H7 (cell line): ENCODE measurements at regions not wholly inside any gene's neighbourhood (a gene's known extent, or its start where the extent isn't known, plus 50 kb on each side); places are given as distances from the start of the nearest gene placed in this dataset.
"Not testable (repeated sequence)": the region's sequence is repeated elsewhere in the genome, so short reads cannot be mapped to it uniquely, and the experiment has no call there.

ENCODE experiments used
- DNase-seq: peaks from one replicate; pipeline ENCODE4 v3.0.0; 2012
- H3K27me3 ChIP-seq: 2 replicates; pipeline ENCODE4 v1.6.0; 2011; ENCODE audit warnings: mild to moderate bottlenecking, low read length; ENCODE audit not compliant: control insufficient read depth, insufficient read depth
- H3K36me3 ChIP-seq: replicated peaks from 2 replicates; pipeline ENCODE4 v1.5.1; 2011; ENCODE audit warnings: low read length; ENCODE audit not compliant: control insufficient read depth, insufficient read depth
- H3K4me3 ChIP-seq: 2 replicates; pipeline ENCODE4 v1.5.1; 2011; ENCODE audit warnings: low read depth, mild to moderate bottlenecking, control low read depth, low read length, moderate library complexity; ENCODE audit not compliant: insufficient read depth

DNA sequence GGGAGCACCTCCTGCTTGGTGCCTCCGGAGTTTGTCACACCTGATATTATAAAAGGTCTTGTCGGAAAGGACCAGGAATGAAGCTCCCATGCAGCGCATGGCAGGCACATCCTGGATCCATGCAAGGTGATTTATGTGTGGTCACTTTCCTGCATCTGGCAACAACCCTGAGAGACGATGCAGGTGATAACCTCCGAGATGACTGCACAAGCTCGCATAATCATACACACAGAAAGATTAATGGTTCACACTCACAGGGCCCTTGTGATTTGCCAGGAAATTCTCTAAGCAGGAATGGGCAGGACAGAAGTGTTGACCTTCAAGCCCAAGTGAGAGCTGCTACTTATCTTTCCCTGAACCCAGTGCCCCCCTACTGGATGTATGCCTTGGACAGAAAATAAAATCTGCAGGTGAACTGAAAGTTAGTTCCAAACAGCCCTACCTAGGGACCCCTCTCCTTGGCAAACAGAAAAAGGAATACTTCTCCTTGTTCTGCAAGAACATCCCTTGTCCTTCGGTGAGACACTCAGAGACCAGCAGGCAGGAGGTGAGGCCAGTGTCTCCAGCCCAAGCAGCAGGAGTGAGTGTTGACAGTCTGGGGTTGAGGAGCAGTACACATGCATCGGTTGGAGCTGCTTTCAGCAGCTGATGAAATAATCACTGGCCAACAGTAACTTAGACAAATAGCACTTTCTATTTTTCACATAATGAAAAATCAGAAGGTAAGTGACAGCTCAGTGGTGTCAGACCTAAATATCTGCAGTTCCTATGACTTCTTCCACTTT is 619.4 kb upstream of the B3GAT1 start:
- no peaks in the 10 kb centered on the region for H3K27me3 ChIP-seq
- DNase-seq = no peak
- no peak overlapping the region for H3K4me3 ChIP-seq
- no peaks in the 10 kb centered on the region for H3K36me3 ChIP-seq

DNA sequence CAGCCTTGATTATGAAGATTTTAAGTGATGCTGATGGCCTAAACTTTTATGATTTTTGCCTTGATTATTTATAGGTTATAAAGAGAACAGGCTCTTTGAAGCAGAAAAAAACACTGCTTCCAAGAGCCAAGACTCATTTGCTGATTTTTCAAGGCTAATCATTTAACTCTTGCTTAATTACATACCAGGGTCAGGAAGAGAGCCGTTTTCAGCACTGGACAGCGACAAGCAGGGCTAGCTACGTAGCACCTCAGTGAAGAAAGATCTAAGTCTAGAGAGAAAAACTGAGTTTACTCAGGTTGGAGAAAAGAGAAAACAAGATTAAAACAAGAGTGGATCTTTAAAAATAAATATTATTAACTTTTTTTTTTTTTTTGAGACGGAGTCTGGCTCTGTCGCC is 615.4 kb upstream of the B3GAT1 start:
- H3K4me3 ChIP-seq = no peak overlapping the region
- peak; percentile 74 for DNase-seq
- H3K36me3 ChIP-seq = no peaks in the 10 kb centered on the region
- no peaks in the 10 kb centered on the region for H3K27me3 ChIP-seq

DNA sequence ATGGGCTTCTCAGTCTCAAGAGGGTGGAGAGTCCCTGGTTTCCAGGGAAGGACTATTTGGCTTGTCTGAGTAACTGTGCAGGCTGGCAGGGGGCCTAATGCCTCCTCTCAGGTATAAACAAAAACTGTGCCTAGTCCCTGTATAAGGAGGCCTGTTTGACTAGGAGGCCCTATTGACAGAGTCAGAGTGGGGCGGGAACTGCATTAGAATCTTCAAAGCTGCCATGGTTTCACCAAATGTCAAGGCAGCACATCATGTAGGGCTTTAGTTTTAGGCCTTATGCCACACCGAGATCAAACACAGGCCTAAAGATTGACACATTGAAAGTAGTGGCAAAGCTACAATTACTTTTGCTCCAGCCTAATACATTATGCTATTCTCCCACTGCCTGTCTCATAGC is 611.5 kb upstream of the B3GAT1 start:
- no peak for DNase-seq
- no peak overlapping the region for H3K4me3 ChIP-seq
- H3K27me3 ChIP-seq = no peaks in the 10 kb centered on the region
- no peaks in the 10 kb centered on the region for H3K36me3 ChIP-seq

DNA sequence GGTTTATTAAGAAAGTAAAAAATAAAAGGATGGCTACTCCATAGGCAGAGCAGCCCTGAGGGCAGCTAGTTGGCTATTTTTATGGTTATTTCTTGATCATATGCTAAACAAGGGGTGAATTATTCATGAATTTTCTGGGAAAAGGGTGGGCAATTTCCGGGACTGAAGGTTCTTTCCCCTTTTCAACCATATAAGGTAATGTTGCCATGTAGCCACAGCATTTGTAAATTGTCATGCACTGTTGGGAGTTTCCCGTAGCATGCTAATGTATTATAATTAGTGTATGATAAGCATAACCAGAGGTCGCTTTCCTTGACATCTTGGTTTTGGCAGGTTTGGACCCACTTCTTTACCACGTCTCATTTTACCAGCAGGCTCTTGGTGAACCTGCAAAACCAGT is 610.4 kb upstream of the B3GAT1 start:
- Histone ChIP-seq H3K36me3 (no peaks in the 10 kb centered on the region), H3K27me3 (no peaks in the 10 kb centered on the region), H3K4me3 (no peak overlapping the region)
- no peak for DNase-seq

DNA sequence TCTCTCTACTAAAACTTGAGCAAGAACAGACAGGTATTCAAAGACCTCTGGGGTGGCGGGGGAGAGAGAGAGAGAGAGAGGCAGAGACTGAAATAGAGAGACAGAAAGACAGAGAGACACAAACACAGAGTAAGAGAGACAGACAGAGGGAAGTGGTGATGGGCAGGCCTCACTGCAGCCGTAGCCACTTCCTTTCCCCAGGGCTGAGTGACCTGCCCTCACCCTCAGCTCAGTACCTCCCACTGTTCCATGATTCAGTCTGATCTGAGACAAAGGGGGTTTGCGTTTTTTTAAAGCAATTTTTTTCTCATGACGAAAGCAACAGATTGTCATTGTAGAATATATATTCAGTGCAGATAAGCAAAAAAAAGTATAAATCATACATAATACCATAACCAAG is 607.9 kb upstream of the B3GAT1 start:
- H3K27me3 ChIP-seq = no peaks in the 10 kb centered on the region
- no peak overlapping the region for H3K4me3 ChIP-seq
- DNase-seq = no peak
- no peaks in the 10 kb centered on the region for H3K36me3 ChIP-seq

DNA sequence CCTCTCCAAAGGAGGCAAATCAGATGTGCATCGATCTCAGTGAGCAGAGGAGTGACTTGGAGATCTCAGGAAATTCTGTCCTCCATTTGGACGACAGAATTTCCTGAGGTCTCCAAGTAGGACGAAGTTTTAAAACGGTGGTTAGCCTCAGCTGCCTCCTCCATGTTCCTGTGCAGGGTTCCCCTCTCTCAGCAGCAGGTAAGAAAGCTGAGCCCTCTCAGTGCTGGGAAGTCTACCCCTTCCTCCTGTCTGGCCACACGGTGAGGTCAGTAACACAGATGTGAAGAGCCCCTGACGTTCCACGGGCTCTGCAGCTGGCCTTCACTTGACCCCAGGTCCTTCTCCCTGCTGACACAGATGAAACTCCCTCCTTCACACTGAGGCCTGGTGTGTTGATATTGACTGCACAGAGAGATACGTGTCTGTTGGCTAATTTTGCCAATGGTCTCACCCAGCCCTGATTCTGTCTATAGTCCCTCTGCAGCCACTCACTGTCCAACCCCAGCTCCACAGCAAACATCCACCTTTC is 607.4 kb upstream of the B3GAT1 start:
- Histone ChIP-seq H3K4me3 (no peak overlapping the region), H3K36me3 (no peaks in the 10 kb centered on the region), H3K27me3 (no peaks in the 10 kb centered on the region)
- DNase-seq = no peak

DNA sequence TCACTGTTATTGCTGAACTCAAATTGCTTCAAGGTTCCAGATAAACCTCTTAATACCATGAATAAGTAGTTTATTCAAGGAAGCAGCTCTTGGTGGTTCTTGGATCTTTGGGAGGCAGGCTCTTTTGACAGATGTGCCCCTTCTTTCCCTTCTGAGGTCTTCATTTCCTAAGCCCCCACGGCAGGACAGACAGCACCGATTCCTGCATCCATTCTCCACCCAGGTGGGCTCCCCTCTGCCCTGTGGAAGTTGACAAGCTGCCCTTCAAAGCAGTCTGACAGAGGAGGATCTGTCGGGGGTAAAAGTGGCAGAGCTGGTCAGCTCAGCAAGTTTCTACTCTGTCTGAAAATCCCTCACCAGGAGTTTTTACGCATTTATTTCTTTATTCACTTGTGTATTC is 605.3 kb upstream of the B3GAT1 start:
- no peaks in the 10 kb centered on the region for H3K27me3 ChIP-seq
- no peak overlapping the region for H3K4me3 ChIP-seq
- no peak for DNase-seq
- no peaks in the 10 kb centered on the region for H3K36me3 ChIP-seq

DNA sequence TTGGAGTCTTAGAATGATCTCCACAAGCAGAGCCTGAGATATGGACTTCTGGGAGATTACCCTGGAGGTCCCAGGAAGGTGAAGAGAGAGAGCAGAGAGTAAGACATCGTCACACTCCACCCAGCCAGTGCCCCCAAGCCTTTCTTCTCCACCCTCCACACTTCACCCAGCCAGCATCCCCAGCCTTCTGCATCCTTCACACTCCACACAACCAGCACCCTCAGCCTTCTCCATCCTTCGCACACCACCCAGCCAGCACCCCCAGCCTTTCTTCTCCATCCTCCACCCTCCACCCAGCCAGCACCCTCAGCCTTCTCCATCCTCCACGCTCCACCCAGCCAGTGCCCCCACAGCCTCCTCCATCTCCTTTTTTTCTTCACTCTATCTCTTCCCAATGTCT is 603.9 kb upstream of the B3GAT1 start:
- H3K27me3 ChIP-seq = no peaks in the 10 kb centered on the region
- no peak overlapping the region for H3K4me3 ChIP-seq
- no peaks in the 10 kb centered on the region for H3K36me3 ChIP-seq
- DNase-seq = no peak

DNA sequence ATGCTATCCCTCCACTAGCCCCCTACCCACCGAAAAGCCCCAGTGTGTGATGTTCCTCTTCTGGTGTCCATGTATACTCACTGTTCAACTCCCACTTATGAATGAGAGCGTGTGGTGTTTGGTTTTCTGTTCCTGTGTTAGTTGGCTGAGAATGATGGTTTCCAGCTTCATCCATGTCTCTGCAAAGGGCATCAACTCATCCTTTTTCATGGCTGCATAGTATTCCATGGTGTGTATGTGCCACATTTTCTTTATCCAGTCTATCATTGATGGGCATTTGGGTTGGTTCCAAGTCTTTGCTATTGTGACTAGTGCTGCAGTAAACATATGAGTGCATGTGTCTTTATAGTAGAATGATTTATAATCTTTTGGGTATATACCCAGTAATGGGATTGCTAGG is 599.3 kb upstream of the B3GAT1 start:
- H3K4me3 ChIP-seq, H3K27me3 ChIP-seq, DNase-seq, H3K36me3 ChIP-seq: not testable (repeated sequence)

DNA sequence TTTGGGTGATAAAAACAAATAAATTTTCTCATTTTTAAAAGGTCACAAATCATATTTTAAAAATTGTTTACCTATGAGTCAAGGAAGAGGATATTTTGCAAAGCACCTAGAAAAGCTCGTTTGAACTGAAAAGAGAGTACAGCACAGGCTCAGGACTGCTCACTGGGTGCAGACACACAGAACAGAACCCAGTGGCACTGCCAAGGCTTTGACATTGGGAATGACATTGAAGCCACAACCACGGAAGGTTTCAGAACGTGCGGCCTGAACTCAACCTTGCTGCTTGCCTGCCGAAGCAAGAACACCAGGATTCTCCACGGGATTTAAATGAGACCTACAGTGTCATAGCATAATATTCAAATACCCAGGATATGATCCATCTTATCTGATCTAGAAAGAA is 597.1 kb upstream of the B3GAT1 start:
- H3K4me3 ChIP-seq = no peak overlapping the region
- no peak for DNase-seq

DNA sequence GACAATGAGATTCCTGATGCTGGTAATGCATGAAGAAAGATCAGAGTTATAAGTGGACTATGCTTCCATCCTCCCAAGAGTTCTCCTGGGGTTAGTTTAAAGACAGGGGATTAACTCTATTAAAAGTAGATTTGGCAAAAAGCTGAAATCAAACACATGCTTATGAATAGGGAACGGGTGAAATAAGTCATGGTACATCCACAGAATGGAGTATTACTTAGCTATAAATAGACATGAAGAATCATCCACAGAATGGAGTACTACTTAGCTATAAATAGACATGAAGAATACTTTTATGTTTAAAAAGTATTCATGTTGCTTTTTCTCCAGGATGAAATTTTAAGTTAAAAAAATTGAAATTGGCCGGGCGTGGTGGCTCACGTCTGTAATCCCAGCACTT is 596.4 kb upstream of the B3GAT1 start:
- no peak overlapping the region for H3K4me3 ChIP-seq
- H3K36me3 ChIP-seq = no peaks in the 10 kb centered on the region
- no peaks in the 10 kb centered on the region for H3K27me3 ChIP-seq
- no peak for DNase-seq

More for the DNA sequence above, 597.1 kb upstream of the B3GAT1 start:
- Histone ChIP-seq H3K36me3 (no peaks in the 10 kb centered on the region), H3K27me3 (no peaks in the 10 kb centered on the region)

DNA sequence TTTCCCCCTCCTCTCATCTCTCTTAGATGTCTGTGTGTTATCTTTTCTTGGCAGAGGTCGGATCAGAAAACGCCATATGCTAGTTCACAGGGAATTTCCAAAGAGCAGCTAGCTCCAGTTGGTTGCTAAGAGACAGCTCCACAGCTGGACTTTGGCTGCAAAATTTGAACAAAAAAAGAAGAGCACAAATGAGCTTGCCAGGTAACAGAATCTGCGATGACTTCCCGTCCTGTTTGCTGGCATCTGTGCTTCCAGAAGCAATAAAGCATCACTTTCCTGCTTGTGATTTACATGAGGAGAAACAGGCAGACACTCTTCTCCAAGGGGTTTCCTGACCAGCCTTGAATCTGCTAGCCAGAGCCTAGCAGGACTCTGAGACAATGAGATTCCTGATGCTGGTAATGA is 596.0 kb upstream of the B3GAT1 start:
- no peaks in the 10 kb centered on the region for H3K27me3 ChIP-seq
- no peaks in the 10 kb centered on the region for H3K36me3 ChIP-seq
- no peak overlapping the region for H3K4me3 ChIP-seq
- no peak for DNase-seq

DNA sequence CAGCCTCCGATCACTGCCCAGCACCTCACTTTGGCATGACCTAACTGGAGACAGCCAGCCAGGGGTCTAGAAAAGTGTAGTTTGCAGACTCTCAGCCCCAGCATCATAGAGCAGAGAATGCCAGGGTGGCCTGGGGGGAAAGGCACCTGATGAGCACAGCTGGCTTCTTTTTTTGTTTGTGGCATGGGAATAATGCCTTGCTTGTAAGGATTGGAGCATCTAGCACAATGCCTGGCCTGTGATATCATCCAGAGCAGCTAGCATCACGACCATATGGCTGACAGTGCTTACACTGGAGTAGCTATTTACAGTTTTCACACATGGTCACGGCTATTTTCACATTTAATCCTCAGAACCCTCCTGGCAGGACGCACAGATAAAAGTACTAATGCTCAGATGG is 594.8 kb upstream of the B3GAT1 start:
- Histone ChIP-seq H3K4me3 (no peak overlapping the region), H3K27me3 (no peaks in the 10 kb centered on the region), H3K36me3 (no peaks in the 10 kb centered on the region)
- no peak for DNase-seq

DNA sequence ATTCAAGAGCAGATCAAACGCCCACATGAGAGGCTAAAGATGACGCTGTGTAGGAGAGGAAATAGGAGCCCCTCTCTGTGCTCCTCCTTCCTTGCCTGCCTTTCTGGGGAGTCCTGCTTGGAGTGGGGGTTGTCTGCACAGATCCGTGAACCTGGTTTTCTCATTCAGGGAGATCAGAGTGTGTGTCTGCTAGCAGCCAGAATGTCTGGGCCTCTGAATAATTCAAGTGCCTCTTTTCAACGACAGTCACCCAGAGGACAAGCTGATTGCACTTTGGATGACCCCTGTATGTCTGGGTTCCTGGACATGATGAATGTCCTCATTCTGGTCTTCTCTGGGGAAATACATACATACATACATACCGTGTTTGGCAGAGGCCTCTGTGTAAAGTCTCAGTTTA is 592.5 kb upstream of the B3GAT1 start:
- Histone ChIP-seq H3K36me3 (no peaks in the 10 kb centered on the region), H3K4me3 (no peak overlapping the region), H3K27me3 (no peaks in the 10 kb centered on the region)
- DNase-seq = no peak

DNA sequence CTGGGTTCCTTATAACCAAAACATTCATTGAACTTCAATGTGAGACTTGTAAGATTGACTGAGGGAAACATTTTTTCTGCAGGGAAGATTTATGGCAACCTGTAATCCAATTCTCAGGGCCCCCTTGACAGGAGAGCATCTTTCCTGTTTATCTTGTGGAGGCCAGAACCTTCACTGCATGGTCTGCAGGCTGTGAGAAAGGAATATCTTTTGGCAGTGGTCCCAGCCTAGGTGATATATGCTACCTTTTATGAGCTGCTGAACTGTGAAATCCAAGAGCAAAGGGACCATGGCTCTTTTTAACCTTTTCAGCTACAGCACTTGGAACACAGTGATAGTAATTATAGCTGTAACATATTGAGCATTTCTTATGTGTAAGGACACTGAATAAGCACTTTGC is 590.2 kb upstream of the B3GAT1 start:
- no peaks in the 10 kb centered on the region for H3K27me3 ChIP-seq
- H3K4me3 ChIP-seq = no peak overlapping the region
- H3K36me3 ChIP-seq = no peaks in the 10 kb centered on the region
- DNase-seq = no peak

DNA sequence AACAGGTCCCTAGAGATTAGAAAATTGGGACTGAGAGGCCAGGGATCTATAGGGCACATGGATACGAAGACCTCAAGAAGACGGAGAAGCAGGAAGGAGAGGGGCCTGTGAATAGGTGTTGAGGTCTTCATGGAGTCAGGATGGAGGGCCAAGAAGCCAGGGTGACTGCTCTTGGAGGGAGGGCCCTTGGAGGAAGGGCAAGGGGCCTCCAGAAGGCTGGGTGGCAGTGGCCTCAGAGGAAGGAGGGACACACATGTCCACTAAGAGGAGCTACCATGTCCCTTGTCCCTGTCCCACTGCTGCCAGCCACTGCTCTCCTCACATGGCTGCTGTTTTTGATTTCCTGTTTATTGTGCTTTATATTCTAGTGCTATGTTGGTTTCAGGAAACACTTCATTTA is 589.5 kb upstream of the B3GAT1 start:
- no peaks in the 10 kb centered on the region for H3K27me3 ChIP-seq
- DNase-seq = no peak
- no peak overlapping the region for H3K4me3 ChIP-seq
- no peaks in the 10 kb centered on the region for H3K36me3 ChIP-seq
